GM19468 (cell line): ENCODE measurements at regions not wholly inside any gene's neighbourhood (a gene's known extent, or its start where the extent isn't known, plus 50 kb on each side); places are given as distances from the start of the nearest gene placed in this dataset.
"Not testable (repeated sequence)": the region's sequence is repeated elsewhere in the genome, so short reads cannot be mapped to it uniquely, and the experiment has no call there.

ENCODE experiments used
- ATAC-seq: cut with Tn5 transposase; IDR thresholded peaks from one replicate; pipeline ENCODE4 v1.9.1; 2021; ENCODE audit warnings: mild to moderate bottlenecking, moderate library complexity, moderate number of reproducible peaks; ENCODE audit not compliant: unreplicated experiment; ENCODE audit errors: extremely low read depth

DNA sequence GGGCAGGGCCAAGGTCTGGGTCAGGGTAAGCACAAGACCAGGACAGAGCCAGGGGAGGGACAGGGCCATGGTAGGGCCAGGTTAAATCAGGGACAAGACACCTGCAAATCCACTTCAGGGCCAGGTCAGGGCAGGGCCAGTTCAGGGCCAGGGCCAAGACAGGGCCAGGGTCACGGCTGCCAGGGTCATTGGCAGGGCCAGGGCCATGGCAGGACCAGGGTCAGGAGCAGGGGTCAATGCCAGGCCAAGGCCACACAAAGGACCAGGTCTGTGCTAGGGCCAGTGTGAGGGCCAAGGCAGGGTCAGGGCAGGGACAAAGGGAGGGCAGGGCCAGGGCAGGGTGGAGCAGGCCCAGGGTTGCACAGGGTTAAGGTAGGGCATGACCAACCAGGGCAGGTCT, 399.2 kb downstream of the GOLGA6L6 start:
- ATAC-seq = not testable (repeated sequence)

DNA sequence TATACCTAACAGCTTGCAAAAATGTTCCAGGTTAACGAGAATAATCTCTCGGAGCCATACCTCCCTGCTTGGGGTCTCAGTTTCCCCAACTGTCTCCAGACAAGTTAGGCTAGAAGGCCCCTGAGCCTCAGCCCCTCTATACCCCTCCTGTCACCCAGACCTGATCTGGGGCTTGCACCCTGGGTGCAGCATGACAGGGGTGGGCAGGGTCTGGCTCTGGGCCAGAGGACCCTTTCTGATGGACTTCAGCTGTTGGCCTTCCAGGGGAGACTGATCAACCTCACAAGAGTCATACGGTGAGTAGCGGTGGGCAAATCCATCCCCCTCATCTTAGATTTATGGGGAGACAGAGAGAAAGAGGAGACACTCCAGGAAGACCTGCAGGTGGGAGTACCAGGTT, 416.9 kb downstream of the GOLGA6L6 start:
- not testable (repeated sequence) for ATAC-seq

- ATAC-seq = no peak
Observed at GRCh38 chr15:20106026-20106425, 435.6 kb downstream of the GOLGA6L6 start.

GRCh38 chr15:20105011-20105990, 436.3 kb downstream of the GOLGA6L6 start:
- ATAC-seq = not testable (repeated sequence)

DNA sequence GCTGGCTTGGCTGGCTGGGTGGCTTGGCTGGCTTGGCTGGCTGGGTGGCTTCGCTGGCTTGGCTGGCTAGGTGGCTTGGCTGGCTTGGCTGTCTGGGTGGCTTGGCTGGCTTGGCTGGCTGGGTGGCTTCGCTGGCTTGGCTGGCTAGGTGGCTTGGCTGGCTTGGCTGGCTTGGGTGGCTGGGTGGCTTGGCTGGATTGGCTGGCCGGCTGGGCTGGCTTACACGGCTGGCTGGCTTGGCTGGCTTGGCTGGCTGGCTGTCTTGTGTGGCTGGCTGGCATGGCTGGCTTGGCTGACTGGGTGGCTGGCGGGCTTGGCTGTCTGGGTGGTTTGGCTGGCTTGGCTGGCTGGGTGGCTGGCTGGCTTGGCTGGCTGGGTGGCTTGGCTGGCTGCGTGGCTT, 437.0 kb downstream of the GOLGA6L6 start:
- not testable (repeated sequence) for ATAC-seq

- ATAC-seq = not testable (repeated sequence)
Observed at GRCh38 chr15:20102862-20103261, 438.7 kb downstream of the GOLGA6L6 start.

DNA sequence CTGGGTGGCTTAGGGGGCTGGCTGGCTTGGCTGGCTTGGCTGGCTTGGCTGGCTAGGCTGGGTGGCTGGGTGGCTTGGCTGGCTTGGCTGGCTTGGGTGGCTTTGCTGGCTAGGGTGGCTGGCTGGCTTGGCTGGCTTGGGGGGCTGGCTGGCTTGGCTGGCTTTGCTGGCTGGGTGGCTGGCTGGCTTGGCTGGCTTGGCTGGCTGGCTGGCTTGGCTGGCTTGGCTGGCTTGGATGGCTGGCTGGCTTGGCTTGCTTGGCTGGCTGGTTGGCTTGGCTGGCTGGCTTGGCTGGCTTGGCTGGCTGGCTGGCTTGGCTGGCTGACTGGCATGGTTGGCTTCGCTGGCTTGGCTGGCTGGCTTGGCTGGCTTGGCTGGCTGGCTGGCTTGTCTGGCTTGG, 439.4 kb downstream of the GOLGA6L6 start:
- not testable (repeated sequence) for ATAC-seq

- ATAC-seq = not testable (repeated sequence)
Observed at GRCh38 chr15:20101281-20101680, 440.3 kb downstream of the GOLGA6L6 start.

GRCh38 chr15:20100604-20101270, 440.9 kb downstream of the GOLGA6L6 start:
- ATAC-seq = not testable (repeated sequence)

DNA sequence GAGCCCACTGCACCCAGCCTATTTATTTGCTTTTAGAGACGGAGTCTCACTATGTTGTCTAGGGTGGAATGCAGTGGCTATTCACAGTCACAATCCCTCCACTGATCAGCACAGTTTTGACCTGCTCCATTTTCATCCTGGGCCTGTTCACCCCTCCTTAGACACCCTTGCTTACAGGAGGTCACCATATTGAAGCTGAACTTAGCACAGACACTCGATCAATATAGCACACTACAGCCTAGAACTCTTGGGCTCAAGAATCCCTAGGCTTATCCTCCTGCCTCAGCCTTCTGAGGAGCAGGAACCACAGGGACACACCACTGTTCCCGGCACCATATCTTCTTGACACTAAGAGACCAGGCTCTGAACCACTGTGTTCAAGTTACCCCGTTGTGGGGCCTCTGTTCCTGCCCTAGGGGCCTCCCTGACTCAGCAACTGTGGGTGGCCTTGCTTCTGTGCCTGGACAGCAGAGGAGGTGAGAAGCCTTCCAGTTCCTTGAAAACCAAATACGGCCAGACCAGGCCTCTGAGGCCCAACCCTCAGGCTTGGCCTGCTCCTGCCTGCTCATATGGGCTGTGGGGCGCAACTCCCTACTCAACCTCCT, 445.8 kb downstream of the GOLGA6L6 start:
- not testable (repeated sequence) for ATAC-seq

- not testable (repeated sequence) for ATAC-seq
Observed at GRCh38 chr15:20089541-20089940, 452.1 kb downstream of the GOLGA6L6 start.

- not testable (repeated sequence) for ATAC-seq
Observed at GRCh38 chr15:20084026-20084425, 457.6 kb downstream of the GOLGA6L6 start.

DNA sequence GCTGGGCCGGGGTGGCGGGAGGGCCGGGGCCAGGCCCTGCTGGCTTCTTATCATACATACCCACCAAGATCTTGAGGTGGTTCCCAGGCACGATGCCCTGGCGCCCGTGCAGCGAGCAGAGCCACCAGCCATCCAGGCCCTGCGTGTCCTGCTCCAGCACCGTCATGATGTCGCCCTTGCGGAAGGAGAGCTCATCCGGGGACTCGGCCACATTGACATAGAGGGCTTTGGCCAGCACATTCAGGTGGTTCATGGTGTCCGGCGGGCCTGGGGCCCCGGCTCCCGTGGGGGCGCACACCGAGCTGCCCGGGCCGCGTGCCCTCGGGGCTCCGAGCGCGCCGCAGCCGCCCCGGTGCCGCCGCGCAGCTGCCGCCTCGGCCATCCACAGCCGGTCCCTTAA, 467.5 kb downstream of the GOLGA6L6 start:
- not testable (repeated sequence) for ATAC-seq

DNA sequence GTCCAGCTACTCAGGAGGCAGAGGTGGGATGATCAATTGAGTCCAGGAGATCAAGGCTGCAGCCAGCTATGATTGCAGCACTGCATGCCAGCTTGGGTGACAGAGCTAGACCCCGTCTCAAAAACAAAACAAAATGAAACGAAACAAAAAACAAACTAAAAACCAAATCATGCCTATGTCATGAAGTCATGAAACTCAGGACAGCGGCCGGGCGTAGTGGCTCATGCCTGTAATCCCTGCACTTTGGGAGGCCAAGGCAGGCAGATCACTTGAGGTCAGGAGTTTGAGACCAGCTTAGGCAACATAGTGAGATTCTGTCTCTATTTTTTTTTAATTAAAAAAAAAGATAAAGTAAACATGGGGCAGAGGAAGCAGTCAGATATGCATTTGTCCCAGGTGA, 472.6 kb downstream of the GOLGA6L6 start:
- ATAC-seq = not testable (repeated sequence)

- not testable (repeated sequence) for ATAC-seq
Observed at GRCh38 chr15:20066173-20066572, 475.4 kb downstream of the GOLGA6L6 start.

DNA sequence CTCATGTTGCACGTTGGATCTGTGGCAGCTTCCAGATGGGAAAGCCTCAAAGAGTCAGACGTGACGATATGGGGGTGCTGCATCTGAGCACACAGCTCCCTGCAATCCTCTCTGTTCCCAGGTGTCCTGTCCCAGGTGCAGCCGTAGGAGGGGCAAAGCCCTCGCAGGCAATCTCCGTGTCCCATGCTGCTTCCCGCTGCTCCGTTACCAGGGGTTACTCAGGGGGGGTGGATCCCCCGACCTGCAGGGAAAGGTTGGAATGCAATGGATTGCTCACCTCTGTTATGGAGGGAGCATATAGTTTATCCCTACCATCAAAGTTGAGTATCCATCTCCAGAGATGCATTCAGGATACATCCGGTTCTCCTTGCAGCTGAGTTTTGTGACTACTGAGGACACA, 476.1 kb downstream of the GOLGA6L6 start:
- not testable (repeated sequence) for ATAC-seq

DNA sequence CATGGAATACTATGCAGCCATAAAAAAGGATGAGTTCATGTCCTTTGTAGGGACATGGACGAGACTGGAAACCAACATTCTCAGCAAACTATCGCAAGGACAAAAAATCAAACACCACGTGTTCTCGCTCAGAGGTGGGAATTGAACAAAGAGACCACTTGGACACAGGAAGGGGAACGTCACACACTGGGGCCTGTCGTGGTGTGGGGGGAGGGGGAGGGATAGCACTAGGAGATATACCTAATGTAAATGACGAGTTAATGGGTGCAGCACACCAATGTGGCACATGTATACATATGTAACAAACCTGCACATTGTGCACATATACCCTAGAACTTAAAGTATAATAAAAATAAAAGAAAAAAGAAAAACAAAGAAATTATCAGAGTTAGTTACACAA, 478.4 kb downstream of the GOLGA6L6 start:
- not testable (repeated sequence) for ATAC-seq

- ATAC-seq = not testable (repeated sequence)
Observed at GRCh38 chr15:20060838-20061237, 480.8 kb downstream of the GOLGA6L6 start.

GRCh38 chr15:20056871-20057270, 484.7 kb downstream of the GOLGA6L6 start:
- not testable (repeated sequence) for ATAC-seq

GRCh38 chr15:20055921-20056320, 485.7 kb downstream of the GOLGA6L6 start:
- ATAC-seq = not testable (repeated sequence)

- not testable (repeated sequence) for ATAC-seq
Observed at GRCh38 chr15:20048189-20048588, 493.4 kb downstream of the GOLGA6L6 start.
